Endothelial cell (in vitro differentiated cells): ENCODE measurements at regions not wholly inside any gene's neighbourhood (a gene's known extent, or its start where the extent isn't known, plus 50 kb on each side); places are given as distances from the start of the nearest gene placed in this dataset.
"Not testable (repeated sequence)": the region's sequence is repeated elsewhere in the genome, so short reads cannot be mapped to it uniquely, and the experiment has no call there.

Experiments used
- DNase-seq: peaks from one replicate; pipeline ENCODE4 v3.0.0; 2021; ENCODE audit warnings: low spot score
- H3K27ac Mint-ChIP-seq: one replicate; pipeline ENCODE4 v1.8.0; 2021; ENCODE audit warnings: mixed read lengths, inconsistent platforms; ENCODE audit not compliant: unreplicated experiment
- H3K27me3 Mint-ChIP-seq: one replicate; pipeline ENCODE4 v1.8.0; 2021; ENCODE audit warnings: mild to moderate bottlenecking, moderate library complexity, mixed read lengths, inconsistent platforms; ENCODE audit not compliant: unreplicated experiment
- H3K36me3 Mint-ChIP-seq: one replicate; pipeline ENCODE4 v1.8.0; 2021; ENCODE audit warnings: mild to moderate bottlenecking, low read depth, mixed read lengths, inconsistent platforms; ENCODE audit not compliant: unreplicated experiment
- H3K4me1 Mint-ChIP-seq: one replicate; pipeline ENCODE4 v1.8.0; 2021; ENCODE audit warnings: mild to moderate bottlenecking, mixed read lengths, inconsistent platforms; ENCODE audit not compliant: unreplicated experiment
- H3K4me3 Mint-ChIP-seq: one replicate; pipeline ENCODE4 v1.8.0; 2021; ENCODE audit warnings: mild to moderate bottlenecking, mixed read lengths, inconsistent platforms; ENCODE audit not compliant: unreplicated experiment
- H3K9me3 Mint-ChIP-seq: one replicate; pipeline ENCODE4 v1.8.0; 2021; ENCODE audit warnings: mixed read lengths, inconsistent platforms; ENCODE audit not compliant: unreplicated experiment
- TF ChIP-seq, protein P1 (sequence below): fragments of 200-600 bp; sonication (generic); IDR thresholded peaks from one replicate; pipeline ENCODE4 v1.5.0; 2021; ENCODE audit warnings: antibody characterized with exemption; ENCODE audit not compliant: unreplicated experiment

DNA sequence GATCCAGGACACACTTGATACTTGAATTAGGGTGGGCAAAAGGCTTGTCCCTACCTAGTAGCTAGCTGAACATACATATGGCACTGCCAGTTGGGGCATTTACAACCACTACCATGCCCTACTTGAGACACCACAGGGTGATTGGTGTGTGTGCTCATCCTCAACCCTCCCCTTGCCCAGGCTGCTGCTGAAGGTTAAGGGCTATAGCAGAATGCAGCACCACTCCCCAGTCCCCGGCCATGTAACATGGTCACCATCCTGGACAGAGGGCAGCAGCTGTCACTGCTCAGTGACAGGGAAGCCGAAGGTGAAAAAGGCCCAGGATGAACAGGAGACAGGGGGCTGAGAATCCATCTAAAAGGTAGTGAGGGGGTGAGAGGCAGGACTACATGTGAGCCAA is 273.9 kb upstream of the SGCD start:
- Mint-ChIP-seq H3K36me3 (no peaks in the 10 kb centered on the region), H3K4me1 (no peaks in the 10 kb centered on the region), H3K4me3 (no peak overlapping the region), H3K9me3 (no peaks in the 10 kb centered on the region), H3K27ac (no peak overlapping the region), H3K27me3 (no peaks in the 10 kb centered on the region)
- TF ChIP-seq, protein P1, sequence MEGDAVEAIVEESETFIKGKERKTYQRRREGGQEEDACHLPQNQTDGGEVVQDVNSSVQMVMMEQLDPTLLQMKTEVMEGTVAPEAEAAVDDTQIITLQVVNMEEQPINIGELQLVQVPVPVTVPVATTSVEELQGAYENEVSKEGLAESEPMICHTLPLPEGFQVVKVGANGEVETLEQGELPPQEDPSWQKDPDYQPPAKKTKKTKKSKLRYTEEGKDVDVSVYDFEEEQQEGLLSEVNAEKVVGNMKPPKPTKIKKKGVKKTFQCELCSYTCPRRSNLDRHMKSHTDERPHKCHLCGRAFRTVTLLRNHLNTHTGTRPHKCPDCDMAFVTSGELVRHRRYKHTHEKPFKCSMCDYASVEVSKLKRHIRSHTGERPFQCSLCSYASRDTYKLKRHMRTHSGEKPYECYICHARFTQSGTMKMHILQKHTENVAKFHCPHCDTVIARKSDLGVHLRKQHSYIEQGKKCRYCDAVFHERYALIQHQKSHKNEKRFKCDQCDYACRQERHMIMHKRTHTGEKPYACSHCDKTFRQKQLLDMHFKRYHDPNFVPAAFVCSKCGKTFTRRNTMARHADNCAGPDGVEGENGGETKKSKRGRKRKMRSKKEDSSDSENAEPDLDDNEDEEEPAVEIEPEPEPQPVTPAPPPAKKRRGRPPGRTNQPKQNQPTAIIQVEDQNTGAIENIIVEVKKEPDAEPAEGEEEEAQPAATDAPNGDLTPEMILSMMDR = no peak
- DNase-seq = no peak

DNA sequence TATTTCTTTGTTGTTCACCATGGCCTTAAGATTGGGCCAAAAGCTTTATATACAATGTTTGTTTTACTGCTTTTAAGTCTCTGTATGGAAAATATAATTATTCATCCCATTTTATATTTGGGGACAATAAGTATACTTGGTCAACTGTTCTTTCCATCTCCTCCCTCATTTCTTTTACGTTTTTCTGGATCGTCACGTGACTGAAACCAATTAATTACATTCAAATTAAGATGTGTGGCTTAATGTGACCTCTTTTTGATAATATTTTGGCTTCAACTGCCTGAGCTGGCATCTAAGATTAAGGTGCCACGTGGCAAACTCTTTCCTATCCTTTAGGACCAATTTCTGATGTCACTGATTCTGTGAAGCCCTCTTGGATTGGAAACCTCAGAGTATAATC is 250.1 kb upstream of the SGCD start:
- Mint-ChIP-seq H3K27ac (no peak overlapping the region), H3K4me1 (peaks cover 4% of the 10 kb centered on the region), H3K36me3 (peaks cover 3% of the 10 kb centered on the region), H3K27me3 (peaks cover 8% of the 10 kb centered on the region), H3K4me3 (no peak overlapping the region), H3K9me3 (no peaks in the 10 kb centered on the region)
- no peak for DNase-seq
- TF ChIP-seq, protein P1 = no peak

DNA sequence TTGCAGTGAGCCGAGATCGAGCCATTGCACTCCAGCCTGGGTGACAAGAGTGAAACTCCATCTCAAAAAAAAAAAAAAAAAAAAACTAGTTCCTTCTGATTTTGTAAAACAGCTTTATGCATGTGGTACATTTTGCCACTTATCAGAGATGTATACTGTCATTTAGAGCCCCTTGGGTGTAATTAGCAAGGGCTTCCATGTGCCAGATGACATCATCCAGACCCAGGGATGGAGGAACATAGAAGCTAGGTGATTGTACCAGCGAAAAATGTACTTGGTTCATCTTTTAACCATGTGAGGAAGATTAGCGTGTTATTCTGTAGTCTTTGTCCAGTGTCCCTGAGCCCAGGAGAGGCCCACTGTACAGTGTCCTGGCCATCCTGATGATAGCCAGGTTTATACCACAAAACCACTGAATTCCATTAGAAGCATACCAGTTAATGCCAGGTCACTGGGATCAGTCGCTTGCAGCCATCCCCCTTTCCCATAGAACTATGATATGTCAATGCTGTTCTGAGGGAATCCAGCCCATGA is 239.3 kb upstream of the SGCD start:
- Mint-ChIP-seq H3K9me3 (no peaks in the 10 kb centered on the region), H3K27ac (no peak overlapping the region), H3K4me3 (no peak overlapping the region), H3K27me3 (no peaks in the 10 kb centered on the region), H3K4me1 (peaks cover 7% of the 10 kb centered on the region), H3K36me3 (peaks cover 5% of the 10 kb centered on the region)
- TF ChIP-seq, protein P1 = no peak
- DNase-seq = no peak

DNA sequence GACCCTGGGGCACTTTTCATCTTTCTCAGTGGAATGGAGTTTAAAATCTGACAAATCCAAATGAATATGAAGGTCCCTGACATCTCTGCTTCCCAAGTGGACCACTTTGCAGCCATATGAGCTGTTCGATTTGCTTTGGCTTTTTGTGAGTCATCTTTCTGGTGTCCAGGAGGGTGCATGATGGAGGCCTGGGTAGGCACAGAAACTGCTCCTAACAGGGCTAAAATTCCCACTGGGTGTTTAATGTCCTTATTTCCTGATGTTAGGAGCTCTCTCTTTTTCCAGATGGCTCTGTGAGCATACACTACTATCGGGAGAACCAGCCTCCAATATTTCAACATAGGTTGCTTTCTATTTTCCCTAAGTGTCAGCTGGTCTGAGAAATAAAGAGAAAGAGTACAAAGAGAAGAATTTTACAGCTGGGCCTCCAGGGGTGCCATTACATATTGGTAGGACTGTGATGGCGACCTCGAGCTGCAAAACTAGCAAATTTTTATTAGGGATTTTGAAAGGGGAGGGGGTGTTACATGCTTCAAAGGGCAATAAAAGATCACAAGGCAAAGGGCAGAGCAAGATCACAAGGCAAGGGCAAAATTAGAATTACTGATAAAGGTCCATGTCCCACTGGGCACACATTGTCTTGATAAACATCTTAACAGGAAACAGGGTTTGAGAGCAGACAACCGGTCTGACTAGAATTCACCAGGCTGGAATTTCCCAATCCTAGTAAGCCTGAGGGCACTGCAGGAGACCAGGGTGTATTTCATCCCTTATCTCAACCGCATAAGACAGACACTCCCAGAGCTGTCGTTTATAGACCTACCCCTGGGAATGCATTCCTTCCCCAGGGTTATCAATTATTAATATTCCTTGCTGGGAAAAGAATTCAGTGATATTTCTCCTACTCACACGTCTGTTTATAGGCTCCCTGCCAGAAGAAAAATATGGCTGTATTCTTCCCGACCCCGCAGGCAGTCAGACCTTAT is 236.7 kb upstream of the SGCD start:
- H3K9me3 Mint-ChIP-seq, H3K4me3 Mint-ChIP-seq: not testable (repeated sequence)

DNA sequence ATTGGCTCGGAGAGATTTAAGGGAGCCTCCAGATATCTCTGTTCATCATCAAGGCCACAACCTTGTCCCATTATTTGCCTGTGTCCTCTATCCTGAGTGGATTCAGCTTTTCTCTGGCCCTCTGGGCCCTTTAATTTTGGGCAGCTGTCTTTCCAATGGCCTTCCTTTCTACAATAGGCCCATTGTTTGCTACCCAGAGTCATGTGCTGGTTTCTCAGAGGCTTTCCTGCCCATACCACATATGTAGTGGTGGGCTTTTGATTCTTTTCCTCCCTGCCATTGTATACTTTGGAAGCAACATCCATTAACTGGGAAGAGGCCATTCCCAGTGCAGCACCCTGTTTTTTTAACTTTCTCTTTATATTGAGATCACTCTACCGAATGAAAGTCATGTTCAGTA is 233.9 kb upstream of the SGCD start:
- Mint-ChIP-seq H3K27ac (no peak overlapping the region), H3K4me3 (no peak overlapping the region), H3K36me3 (peaks cover 5% of the 10 kb centered on the region), H3K4me1 (peaks cover 11% of the 10 kb centered on the region), H3K27me3 (peaks cover 4% of the 10 kb centered on the region), H3K9me3 (no peaks in the 10 kb centered on the region)
- TF ChIP-seq, protein P1 = no peak
- no peak for DNase-seq

More for the DNA sequence above, 236.7 kb upstream of the SGCD start:
- not testable (repeated sequence) for H3K27me3 Mint-ChIP-seq, DNase-seq, H3K36me3 Mint-ChIP-seq, H3K27ac Mint-ChIP-seq
- H3K4me1 Mint-ChIP-seq = peaks cover 13% of the 10 kb centered on the region
